NCI-H82 treated with DMSO at 0.1 percent for 48 hours (cell line): ENCODE measurements at regions not wholly inside any gene's neighbourhood (a gene's known extent, or its start where the extent isn't known, plus 50 kb on each side); places are given as distances from the start of the nearest gene placed in this dataset.

Experiments
- DNase-seq: peaks from one replicate; lab custom pipeline; 2025; ENCODE audit not compliant: unreplicated experiment; lab: John Stamatoyannopoulos, UW

DNA sequence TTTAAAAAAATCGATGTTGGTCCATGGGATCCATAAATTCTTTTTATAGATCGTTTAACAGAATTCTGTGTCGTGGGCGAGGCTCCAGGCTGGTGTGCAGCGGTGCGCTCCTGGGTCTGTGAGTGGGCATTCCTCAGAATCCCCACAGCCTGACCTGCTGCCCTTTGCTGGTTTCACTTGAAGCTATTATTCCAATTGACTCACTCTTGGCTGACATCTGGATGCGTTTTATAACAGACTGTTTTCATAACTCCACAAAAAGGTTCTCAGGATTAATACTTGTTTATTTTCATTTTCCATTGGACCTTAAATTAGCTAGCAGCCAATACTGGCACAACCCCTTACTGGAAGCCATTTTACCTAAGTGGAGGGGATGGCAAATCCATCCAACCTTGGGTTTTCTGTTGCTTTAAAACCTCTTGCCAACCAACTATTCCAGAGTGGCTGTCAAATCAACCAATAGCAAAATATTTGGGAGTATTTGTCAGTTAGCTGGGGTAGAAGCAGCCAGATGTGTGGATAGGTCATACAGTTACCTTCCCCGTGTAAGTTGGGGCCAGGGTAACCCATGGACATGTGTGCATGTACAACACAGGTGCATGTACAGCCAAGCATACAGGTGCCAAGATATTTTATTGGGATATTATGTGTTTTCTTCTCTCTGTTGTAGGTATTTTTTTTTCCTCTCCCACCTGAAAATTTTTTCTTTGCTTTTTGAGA, 160.7 kb upstream of the ZNF32 start:
- no peak for DNase-seq

DNA sequence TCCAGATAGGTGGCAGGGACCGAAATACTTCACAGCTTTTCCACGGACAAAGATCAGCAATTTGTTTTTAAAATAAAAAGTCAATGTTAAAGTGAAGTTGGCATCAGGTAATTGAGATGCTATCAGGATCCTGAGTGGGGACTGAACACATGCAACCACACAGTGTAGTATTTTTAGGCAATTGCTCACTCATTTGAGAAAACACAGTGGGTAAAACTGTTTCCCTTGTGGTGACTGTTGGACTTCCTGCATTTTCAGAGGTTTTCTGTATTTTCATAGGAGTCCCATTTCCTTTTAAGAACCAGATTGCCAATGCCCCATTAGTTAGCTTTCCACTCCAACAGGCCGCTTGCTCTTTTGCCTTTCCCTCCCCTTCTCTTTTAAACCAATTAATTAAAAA, 159.5 kb upstream of the ZNF32 start:
- no peak for DNase-seq

GRCh38 chr10:43806831-43807640, 158.4 kb upstream of the ZNF32 start:
- no peak for DNase-seq

DNA sequence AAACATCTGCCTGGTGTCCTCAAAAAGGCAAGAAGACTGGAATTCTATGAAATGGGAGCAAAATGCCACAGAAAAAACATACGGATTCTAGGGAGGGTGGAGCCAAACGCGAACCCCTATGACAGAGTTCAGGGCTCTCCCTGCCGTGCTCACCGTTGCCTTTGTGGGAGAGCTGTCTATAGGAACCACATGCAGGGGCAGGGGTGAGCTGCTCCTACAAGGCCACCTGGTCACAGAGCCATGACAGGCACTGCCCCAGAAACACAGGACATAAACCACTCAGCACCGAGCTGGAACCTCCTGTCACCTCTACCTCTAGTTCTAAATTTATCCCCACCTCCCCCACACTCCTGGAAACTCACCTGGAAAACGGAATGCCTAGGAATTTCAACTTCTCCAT, 155.1 kb upstream of the ZNF32 start:
- no peak for DNase-seq

- no peak for DNase-seq
Measured at GRCh38 chr10:43802988-43803696, 154.5 kb upstream of the ZNF32 start.

DNA sequence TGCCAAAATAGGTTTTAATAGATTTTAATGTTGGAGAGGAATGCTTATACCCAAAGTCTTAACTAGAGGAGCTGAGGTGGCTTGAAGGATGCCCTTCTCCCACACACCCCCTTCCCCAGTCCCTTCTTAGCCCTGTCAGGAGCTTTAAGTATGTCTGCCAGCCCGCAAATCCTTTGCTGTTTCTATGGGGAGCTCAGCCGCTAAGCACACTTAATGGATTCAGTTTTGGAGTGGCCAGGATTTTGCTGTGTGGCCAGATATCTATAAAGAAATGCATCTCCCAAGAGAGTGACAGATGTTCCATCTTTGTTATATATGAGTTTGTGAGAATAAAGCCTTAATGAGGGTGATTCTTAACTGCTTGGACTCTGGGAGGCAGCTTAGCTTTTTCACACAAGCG, 152.9 kb upstream of the ZNF32 start:
- peak; percentile 54 for DNase-seq

DNA sequence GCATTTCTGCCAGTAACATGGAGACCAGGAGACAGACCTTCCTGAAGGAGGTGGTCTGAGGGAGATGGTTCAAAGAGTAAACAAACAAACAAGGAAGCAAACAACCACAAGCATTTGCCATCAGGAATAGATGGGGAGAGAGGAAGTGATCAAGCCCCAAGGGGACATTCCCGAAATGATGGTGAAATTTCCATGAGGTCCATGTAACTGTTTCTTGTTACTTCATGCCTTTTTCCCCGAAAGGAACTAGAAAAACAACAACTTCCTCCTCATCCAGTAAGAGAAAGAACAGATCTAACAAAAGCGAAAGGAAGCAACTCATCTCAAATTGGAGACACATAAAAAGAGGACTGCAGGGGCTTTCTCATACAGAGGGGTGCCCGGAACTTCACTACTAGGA, 152.5 kb upstream of the ZNF32 start:
- DNase-seq, result no peak

- no peak for DNase-seq
Measured at GRCh38 chr10:43796781-43797180, 148.1 kb upstream of the ZNF32 start.

GRCh38 chr10:43795639-43796038, 147.0 kb upstream of the ZNF32 start:
- no peak for DNase-seq

- DNase-seq, result no peak
Measured at GRCh38 chr10:43795093-43795492, 146.4 kb upstream of the ZNF32 start.

GRCh38 chr10:43794181-43794815, 145.6 kb upstream of the ZNF32 start:
- no peak for DNase-seq

- DNase-seq, result no peak
Measured at GRCh38 chr10:43793704-43794103, 145.0 kb upstream of the ZNF32 start.

- no peak for DNase-seq
Measured at GRCh38 chr10:43790147-43790546, 141.5 kb upstream of the ZNF32 start.

DNA sequence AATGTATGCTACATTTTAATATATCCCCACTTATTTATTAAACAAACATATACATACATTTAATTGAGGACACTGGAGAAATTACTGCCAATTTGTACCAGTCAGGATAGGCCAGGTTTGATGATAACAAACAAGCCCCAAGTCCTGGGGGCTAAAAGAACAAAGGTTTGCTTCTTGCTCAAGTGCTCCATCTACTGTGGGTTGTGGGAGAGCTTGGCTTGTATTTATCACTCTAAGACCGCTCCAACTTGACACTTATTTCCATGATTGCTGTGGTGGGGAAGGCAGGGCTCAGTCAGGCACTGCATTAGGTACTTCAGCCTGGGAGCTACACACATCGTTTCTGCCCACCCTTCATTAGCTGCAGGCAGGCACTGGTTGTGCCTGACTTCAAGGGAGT, 136.6 kb upstream of the ZNF32 start:
- DNase-seq, result no peak

- DNase-seq, result no peak
Measured at GRCh38 chr10:43782814-43783213, 134.1 kb upstream of the ZNF32 start.

DNA sequence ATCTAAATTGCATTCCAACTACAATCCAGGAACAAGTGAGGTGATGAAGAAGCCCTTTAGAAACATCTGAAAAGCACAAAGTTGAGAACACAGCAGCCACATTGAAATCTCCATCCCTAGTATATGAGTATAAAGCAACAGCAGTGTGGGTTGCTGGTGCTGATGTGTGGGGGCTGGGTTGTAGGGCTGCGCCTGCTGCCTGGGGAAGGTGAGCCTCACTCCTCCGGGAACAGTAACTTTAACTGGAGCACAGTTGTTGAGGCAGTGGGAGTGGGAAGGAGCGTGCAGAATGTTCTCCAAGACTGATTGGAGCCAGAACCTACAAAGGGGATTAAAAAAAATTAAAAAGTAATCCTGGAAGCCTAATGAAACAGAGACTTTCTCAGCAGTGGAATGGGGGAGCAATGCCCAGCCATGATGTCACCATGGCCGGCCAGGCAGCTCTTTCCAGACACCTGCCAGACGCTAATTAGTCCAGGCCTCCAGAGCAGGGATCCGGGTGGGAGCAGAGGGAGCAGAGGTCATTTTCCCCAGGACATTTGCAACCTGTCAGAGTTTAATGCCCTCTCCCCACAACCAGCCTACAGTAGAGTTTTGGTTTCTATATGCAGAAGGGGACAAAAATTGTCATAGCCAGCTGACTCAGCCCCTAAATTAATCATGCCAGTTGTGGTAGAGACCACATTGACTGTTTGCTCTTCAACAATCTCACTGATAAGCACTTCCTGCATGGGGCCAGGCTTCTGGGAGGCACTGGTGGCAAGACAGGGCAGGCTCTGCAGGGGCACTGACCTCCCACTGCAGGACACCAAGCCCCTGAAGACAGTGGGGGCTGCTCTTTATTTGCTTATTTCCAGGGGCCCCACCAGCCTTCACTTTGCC, 133.0 kb upstream of the ZNF32 start:
- no peak for DNase-seq

GRCh38 chr10:43778571-43778970, 129.9 kb upstream of the ZNF32 start:
- DNase-seq, result no peak

- no peak for DNase-seq
Measured at GRCh38 chr10:43775384-43775783, 126.7 kb upstream of the ZNF32 start.

- no peak for DNase-seq
Measured at GRCh38 chr10:43774234-43774769, 125.6 kb upstream of the ZNF32 start.

DNA sequence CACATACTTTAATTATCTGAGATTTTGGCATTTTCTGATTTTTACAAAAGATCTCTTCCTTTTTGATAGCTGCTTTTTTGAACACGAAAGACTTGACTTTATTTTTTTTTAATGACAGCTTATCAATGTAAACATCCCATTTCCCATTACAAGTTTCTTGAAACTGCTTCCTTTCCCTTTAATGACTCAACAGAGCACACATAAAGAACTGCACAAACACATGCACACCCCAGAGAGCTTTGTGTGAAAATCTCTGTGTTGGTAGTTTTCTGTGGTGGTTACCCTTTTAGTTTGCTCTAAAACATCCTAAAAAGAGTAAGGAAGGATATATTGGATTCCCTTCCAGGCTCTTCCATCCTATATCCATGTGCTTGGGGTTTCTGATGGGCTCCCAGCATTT, 125.1 kb upstream of the ZNF32 start:
- no peak for DNase-seq
